GM19023 (cell line): ENCODE measurements at regions not wholly inside any gene's neighbourhood (a gene's known extent, or its start where the extent isn't known, plus 50 kb on each side); places are given as distances from the start of the nearest gene placed in this dataset.
"Not testable (repeated sequence)": the region's sequence is repeated elsewhere in the genome, so short reads cannot be mapped to it uniquely, and the experiment has no call there.

ENCODE experiments used
- ATAC-seq: cut with Tn5 transposase; IDR thresholded peaks from one replicate; pipeline ENCODE4 v1.9.1; 2021; ENCODE audit warnings: mild to moderate bottlenecking, moderate library complexity; ENCODE audit not compliant: unreplicated experiment

DNA sequence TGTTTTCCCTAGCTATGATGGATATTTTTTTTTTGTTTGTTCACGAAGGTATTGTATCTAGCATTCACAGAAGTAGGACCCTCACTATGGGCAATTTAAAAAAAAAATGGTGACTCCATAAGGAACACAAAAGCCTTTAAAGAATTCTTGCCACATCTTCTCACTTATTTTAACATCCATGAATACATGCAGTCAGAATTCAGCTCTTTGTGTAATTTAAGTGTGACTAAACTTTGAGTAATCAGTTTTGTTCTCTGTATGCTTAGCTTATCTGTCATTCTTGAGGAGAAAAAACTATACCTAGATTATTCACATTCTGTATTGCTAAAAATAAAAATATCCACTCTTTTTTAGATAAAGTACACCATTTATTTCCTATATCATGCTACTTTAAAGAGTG, 313.2 kb upstream of the KCND2 start:
- ATAC-seq = no peak

DNA sequence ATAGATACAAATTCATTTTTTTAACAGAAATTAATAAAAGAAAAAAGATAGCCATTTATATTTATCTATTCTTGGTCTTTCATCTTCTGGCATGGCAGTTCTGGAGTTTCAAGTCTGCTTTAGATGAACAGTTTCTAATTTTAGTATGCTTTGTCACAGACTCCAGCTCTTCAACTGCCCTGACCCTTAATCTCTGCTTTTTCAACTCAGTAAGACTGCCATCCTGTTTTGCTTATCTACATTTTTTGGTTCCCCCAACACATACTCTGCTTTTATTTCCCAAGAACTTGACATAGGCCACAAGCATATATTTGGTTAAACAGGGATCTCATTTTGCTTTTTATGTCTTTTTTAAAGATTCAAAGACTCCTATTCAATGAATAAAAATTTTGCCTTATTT, 309.3 kb upstream of the KCND2 start:
- ATAC-seq = no peak

GRCh38 chr7:119964065-119964464, 308.9 kb upstream of the KCND2 start:
- ATAC-seq = no peak

DNA sequence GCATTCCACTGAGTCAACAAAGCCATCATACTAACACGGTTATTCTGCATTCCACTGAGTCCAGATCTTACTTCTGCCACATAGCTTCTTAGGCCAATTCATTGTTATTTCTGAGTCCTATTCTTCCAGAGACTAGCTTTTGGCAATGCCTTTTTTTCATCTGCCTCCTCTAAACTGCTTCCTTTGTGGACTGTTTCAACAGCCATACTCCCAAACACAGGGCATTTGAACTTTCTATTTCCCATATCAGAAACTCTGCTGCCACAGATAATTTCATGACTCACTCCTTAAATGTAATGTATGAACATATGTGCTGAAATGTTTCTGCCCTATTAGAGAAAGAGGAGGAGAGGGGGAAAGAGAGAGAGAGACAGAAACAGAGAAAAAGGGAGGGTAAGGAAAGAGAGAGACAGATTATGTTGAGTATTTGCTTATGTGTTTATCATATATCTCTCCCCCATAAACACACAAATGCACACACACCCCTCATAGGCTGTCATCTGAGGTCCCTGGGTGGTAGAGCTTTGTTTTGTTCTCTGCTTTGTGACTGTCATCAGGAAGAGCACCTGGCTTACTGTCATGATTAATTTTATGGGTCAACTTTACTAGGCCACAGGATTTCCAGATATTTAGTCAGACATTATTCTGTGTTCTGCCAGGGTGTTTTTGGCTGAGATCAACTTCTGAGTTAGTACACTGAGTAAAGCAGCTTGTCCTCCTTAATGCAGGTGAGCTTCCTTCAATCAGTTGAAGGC, 308.0 kb upstream of the KCND2 start:
- ATAC-seq = no peak

DNA sequence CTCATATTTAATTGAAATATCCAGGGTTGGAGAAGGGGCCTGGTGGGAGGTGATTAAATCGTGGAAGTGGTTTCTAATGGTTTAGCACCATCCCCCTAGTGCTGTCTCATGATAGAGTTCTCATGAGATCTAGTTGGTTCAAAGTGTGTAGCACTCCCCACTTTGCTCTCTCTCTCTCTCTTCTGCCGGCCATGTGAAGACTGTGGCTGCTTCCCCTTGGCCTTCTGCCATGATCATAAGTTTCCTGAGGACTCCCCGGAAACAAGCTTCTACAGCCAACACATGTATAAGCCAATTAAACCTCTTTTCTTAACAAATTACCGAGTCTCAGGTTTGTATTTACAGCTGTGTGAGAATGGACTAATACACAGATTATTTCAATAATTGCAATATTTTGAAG, 305.8 kb upstream of the KCND2 start:
- no peak for ATAC-seq

DNA sequence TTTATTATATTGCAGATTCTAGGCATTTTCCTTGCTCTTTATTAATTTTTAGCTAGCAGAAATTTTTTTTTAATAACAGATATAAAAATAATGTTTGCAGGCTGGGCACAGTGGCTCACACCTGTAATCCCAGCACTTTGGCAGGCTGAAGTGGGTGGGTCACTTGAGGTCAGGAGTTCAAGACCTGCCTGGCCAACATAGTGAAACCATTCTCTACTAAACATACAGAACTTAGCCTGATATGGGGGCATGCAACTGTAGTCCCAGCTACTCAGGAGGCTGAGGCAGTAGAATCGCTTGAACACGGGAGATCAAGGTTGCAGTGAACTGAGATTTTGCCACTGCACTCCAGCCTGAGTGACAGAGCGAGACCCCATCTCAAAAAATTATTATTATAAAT, 304.6 kb upstream of the KCND2 start:
- ATAC-seq = not testable (repeated sequence)

DNA sequence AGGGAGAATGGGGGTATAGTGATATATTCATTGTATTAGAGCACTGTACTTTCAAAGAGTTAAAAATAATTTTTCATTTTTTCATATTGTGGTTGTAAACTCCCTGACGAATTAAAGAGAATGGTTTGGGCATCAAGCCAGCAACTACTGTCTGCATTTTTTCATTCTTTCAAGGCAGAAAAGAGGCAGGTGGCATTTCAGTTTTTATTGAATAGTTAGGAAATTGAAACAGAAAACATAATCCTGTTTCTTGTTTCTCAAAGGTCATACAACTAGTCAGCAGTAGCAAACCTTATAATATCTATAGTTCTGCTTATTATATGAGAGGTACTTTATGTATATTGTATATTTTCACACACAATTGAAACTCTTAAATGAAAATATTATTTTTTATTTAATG, 303.9 kb upstream of the KCND2 start:
- ATAC-seq = no peak

GRCh38 chr7:119969763-119970162, 303.2 kb upstream of the KCND2 start:
- ATAC-seq = no peak

- no peak for ATAC-seq
These were observed 298.0 kb upstream of the KCND2 start for GRCh38 chr7:119974972-119975371.

DNA sequence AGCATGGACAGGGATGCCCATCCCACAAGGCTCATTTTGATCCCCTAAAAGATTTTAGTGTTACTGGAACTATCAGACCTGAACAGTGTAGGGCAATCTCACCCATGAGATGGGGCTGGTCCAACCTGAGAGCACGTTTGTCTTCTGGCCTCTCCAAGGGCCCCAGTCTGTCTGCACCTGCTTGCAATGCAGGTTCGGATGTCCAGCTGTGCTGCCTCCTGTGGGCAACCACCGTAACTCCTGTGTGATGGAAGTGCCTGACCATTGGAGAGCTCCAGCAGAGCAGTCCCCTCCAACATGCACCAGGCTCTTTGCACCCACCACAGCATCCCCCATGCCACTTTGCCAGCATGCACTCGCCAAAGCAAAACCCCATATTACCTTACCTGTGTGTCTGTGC, 290.1 kb upstream of the KCND2 start:
- ATAC-seq = no peak

GRCh38 chr7:119983468-119983867, 289.5 kb upstream of the KCND2 start:
- ATAC-seq = no peak

DNA sequence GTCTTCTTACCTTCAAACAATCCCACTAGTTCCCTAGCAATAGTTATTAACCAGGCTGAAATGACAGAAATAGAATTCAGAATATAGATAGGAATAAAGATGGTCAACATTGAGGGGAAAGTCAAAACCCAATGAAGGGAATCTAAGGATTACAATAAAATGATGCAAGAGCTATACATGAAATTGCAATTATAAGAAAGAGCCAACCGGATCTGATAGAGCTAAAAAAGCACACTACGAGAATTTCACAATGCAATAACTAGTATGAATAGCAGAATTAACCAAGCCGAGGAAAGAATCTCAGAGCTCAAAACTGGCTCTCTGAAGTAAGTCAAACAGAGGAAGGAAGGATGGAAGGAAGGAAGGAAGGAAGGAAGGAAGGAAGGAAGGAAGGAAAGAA, 288.7 kb upstream of the KCND2 start:
- no peak for ATAC-seq

- ATAC-seq = no peak
These were observed 284.6 kb upstream of the KCND2 start for GRCh38 chr7:119988401-119988800.

DNA sequence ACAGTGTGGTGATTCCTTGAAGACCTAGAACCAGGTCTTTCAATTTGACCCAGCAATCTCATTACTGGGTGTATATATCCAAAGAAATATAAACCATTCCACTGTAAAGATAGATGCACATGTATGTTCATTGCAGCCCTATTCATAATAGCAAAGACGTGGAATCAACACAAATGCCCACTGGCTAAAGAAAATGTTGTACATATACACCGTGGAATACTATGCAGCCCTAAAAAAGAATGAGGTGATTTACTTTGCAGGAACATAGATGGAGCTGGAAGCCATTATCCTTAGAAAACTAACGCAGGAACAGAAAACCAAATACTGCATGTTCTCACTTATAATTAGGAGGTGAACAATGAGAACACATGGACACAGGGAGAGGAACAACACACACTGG, 278.0 kb upstream of the KCND2 start:
- no peak for ATAC-seq

- ATAC-seq = no peak
These were observed 276.3 kb upstream of the KCND2 start for GRCh38 chr7:119996634-119997033.

- no peak for ATAC-seq
These were observed 273.1 kb upstream of the KCND2 start for GRCh38 chr7:119999738-120000475.

- no peak for ATAC-seq
These were observed 267.3 kb upstream of the KCND2 start for GRCh38 chr7:120005720-120006119.

GRCh38 chr7:120014301-120014700, 258.7 kb upstream of the KCND2 start:
- not testable (repeated sequence) for ATAC-seq

- ATAC-seq = no peak
These were observed 258.0 kb upstream of the KCND2 start for GRCh38 chr7:120014925-120015465.

DNA sequence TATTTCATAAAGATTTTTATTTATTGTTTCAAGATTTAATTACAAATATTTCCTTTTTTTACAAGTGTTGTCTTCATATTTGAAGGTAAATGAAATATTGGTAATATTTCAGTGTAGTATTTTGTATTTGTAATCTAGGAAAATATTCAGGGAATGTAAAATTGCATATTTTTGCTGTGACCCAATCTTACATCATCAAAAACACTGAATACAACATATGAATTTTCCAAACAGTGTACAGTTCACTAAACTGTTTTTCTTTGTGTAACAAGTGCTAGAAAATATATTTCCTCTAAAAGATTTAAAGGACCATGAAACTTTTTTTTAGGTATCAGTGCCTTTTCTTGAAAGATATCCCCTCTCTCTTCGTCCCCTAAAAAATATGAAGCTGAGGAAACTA, 251.9 kb upstream of the KCND2 start:
- ATAC-seq = no peak

DNA sequence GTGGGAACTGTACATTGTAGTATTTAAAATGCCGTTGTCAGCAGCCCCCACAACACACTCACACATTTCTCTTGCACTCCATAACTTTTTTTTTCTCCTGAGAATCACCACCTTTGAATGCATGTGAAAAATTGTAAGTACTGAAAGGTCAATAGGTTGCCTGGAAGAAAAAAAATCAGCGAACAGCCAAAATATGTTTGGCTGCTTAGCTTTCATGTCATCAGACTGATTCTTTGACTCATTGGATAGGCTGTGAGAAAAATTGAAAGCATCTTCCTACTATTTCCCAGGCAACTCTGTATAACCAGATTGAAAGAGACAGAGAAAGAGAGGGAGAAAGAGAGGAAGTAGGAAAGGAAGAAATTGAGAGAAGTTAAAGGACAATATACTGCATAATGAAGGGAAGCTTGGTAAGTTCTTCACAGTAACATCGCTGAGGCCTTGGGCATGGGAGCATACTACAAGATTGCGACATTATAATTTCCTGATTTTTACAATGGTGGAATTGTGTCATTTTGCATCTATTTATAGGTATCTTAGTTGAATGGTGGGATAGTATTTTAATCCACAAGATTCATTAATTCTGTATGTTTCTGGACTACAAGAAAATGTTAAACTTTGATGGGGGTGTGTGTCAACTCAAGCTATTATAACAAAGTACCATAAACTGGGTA, 249.3 kb upstream of the KCND2 start:
- ATAC-seq = no peak

GRCh38 chr7:120028636-120029035, 244.3 kb upstream of the KCND2 start:
- no peak for ATAC-seq
